ENCODE measurements at regions not wholly inside any gene's neighbourhood (a gene's known extent, or its start where the extent isn't known, plus 50 kb on each side); places are given as distances from the start of the nearest gene placed in this dataset.
"Not testable (repeated sequence)": the region's sequence is repeated elsewhere in the genome, so short reads cannot be mapped to it uniquely, and the experiment has no call there.

DNA sequence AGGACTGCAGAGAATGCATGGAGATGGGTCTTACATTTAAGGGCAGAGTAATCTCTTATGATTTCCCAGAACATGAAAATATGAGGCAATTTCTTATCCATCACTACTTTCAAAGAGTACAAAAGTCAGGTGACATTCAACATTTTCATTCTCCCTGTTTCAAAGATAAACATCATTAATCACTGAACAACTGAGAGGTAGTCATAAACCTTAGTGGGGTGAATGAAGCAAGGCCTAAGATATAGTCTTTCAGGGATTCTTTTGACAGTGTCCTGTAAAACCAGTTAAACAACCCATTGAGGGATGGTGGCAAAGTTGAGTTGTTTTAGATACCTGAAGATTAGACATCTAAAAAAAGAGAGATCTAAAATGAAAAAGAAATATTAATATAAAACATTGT, 271.6 kb upstream of the CBLB start:
- H3K4me3 ChIP-seq (ENCODE audit: low read depth, low read length): no peak overlapping the region
- CTCF ChIA-PET: no interaction called here
- TF ChIP-seq, protein P1, sequence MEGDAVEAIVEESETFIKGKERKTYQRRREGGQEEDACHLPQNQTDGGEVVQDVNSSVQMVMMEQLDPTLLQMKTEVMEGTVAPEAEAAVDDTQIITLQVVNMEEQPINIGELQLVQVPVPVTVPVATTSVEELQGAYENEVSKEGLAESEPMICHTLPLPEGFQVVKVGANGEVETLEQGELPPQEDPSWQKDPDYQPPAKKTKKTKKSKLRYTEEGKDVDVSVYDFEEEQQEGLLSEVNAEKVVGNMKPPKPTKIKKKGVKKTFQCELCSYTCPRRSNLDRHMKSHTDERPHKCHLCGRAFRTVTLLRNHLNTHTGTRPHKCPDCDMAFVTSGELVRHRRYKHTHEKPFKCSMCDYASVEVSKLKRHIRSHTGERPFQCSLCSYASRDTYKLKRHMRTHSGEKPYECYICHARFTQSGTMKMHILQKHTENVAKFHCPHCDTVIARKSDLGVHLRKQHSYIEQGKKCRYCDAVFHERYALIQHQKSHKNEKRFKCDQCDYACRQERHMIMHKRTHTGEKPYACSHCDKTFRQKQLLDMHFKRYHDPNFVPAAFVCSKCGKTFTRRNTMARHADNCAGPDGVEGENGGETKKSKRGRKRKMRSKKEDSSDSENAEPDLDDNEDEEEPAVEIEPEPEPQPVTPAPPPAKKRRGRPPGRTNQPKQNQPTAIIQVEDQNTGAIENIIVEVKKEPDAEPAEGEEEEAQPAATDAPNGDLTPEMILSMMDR (IDR thresholded peaks at IDR 0.05; ENCODE audit: insufficient read depth, low read length, missing control alignments): no peak
- POLR2A ChIA-PET: no interaction called here
- DNase-seq (ENCODE audit: low read depth, low spot score): no peak

DNA sequence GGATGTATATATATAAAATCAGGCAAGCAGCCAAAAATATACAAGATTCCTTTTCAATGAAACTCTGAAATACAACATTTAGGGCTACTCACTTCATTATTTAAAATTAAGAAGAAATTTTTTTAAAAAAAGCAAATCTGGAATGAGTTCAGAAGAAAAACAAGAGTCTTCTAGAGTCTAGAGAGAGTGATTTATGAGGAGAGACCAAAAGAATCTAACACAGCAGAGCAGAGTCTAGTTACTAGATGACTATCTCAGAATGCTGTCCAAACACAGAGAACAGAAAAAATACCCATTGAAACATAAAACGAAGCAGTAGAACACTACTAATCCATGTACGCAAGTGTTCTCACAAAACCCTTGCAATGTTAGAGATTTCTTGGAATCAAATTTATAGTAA, 275.2 kb upstream of the CBLB start:
- CTCF ChIA-PET: no interaction called here
- POLR2A ChIA-PET: no interaction called here

DNA sequence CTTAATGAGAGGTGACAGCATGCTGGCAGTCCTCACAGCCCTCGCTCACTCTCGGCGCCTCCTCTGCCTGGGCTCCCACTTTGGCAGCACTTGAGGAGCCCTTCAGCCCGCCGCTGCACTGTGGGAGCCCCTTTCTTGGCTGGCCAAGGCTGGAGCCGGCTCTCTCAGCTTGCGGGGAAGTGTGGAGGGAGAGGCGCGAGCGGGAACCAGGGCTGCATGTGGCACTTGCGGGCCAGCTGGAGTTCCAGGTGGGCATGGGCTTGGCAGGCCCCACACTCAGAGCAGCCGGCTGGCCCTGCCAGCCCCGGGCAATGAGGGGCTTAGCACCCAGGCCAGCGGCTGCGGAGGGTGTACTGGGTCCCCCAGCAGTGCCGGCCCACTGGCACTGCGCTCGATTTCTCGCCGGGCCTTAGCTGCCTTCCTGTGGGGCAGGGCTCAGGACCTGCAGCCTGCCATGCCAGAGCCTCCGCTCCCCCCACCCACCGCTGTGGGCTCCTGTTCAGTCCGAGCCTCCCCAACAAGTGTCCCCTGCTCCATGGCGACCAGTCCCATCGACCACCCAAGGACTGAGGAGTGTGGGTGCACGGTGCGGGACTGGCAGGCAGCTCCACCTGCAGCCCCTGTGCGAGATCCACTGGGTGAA, 279.7 kb upstream of the CBLB start:
- CTCF ChIA-PET; POLR2A ChIA-PET; DNase-seq (ENCODE audit: low read depth, low spot score); H3K4me3 ChIP-seq (ENCODE audit: low read depth, low read length): not testable (repeated sequence)

More for the DNA sequence above, 275.2 kb upstream of the CBLB start:
- TF ChIP-seq, protein P1 (IDR thresholded peaks at IDR 0.05; ENCODE audit: insufficient read depth, low read length, missing control alignments): no peak
- H3K4me3 ChIP-seq (ENCODE audit: low read depth, low read length): no peak overlapping the region
- no peak for DNase-seq (ENCODE audit: low read depth, low spot score)

DNA sequence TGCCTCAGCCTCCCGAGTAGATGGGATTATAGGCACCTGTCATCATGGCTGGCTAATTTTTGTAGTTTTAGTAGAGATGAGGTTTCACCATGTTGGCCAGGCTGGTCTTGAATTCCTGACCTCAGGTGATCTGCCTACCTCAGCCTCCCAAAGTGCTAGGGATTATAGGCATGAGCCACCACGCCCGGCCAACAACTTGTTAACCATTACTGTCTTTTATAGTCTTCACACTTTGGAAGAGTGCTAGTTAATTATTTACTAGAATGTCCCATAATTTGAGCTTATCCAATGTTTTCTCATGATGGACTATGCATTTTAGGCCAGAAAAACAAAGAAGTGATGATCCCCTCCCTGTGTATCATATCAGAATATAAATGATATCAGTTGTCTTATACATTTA, 288.6 kb upstream of the CBLB start:
- TF ChIP-seq, protein P1 (IDR thresholded peaks at IDR 0.05; ENCODE audit: insufficient read depth, low read length, missing control alignments): no peak
- CTCF ChIA-PET: no interaction called here
- POLR2A ChIA-PET: no interaction called here
- DNase-seq (ENCODE audit: low read depth, low spot score): no peak
- no peak overlapping the region for H3K4me3 ChIP-seq (ENCODE audit: low read depth, low read length)

DNA sequence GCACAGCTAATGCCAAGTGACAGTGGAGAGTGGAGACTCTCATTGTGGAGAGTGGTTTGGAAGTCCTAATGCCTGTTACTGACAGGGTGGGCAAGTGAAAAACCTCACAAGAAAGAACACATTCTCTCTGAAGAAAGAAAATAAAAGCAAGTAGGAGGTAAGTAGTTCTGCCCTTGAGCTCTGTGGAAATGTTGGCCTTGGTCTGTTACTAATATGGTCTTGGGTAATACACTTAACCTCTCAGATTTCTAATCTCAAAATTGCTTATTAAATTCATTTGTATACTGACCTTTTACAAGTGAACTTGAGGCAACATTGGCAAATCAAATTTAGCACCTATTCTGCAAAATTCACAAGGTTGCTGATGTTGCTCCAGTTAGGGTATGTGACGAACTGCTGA, 291.6 kb upstream of the CBLB start:
- TF ChIP-seq, protein P1 (IDR thresholded peaks at IDR 0.05; ENCODE audit: insufficient read depth, low read length, missing control alignments): no peak
- ChIA-PET CTCF (no interaction called here), POLR2A (no interaction called here)
- no peak for DNase-seq (ENCODE audit: low read depth, low spot score)
- no peak overlapping the region for H3K4me3 ChIP-seq (ENCODE audit: low read depth, low read length)

DNA sequence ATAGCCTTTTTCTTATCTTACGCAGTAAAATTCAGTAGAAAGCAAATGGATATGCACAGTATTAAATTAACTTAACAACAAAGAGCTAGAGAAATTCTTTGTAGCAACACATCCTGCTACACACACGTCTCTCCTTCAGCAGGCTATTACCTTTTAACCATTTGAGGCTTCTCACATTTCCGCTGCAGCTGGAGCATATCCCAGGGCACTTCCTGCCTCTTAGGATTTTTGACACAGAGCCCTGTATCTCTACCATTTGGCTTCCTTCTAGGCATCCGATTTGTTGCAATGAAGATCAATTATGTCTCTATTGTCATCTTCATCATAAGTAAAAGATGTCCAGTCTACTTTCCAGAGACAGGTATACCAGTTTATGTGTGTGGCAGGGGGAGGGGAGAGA, 292.4 kb upstream of the CBLB start:
- H3K4me3 ChIP-seq (ENCODE audit: low read depth, low read length): no peak overlapping the region
- no peak for DNase-seq (ENCODE audit: low read depth, low spot score)
- CTCF ChIA-PET: no interaction called here
- POLR2A ChIA-PET: no interaction called here
- TF ChIP-seq, protein P1 (IDR thresholded peaks at IDR 0.05; ENCODE audit: insufficient read depth, low read length, missing control alignments): no peak

DNA sequence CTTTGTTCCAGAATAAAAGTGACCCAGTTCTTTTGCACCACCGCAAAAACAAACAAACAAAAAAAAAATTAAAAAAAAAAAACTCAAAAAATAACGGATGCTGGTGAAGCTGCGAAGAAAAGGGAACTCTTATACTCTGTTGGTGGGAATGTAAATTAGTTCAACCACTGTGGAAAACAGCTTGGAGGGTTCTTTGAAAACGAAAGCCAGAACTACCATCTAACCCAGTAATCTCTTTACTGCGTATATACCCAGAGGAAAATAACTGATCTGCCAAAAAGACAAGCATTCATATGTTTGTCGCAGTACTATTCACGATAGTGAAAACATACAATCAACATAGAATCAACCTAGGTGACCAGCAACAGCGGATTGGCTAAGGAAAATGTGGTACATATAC, 298.9 kb upstream of the CBLB start:
- no peak overlapping the region for H3K4me3 ChIP-seq (ENCODE audit: low read depth, low read length)
- TF ChIP-seq, protein P1 (IDR thresholded peaks at IDR 0.05; ENCODE audit: insufficient read depth, low read length, missing control alignments): no peak
- CTCF ChIA-PET: no interaction called here
- POLR2A ChIA-PET: no interaction called here
- DNase-seq (ENCODE audit: low read depth, low spot score): no peak

Measured in AG04449 (cell line).